Left ventricle myocardium inferior (tissue), 1 donor: ENCODE measurements at regions not wholly inside any gene's neighbourhood (a gene's known extent, or its start where the extent isn't known, plus 50 kb on each side); places are given as distances from the start of the nearest gene placed in this dataset.

Experiments used
- DNase-seq: peaks from one replicate; pipeline ENCODE4 v3.0.0-alpha.2; 2020
- H3K27ac ChIP-seq: fragments of 200-600 bp; replicated peaks from 2 replicates; pipeline ENCODE4 v1.8.0; 2021
- H3K27me3 ChIP-seq: fragments of 200-600 bp; 2 replicates; pipeline ENCODE4 v1.8.0; 2021; ENCODE audit warnings: low read depth
- H3K36me3 ChIP-seq: fragments of 200-600 bp; 2 replicates; pipeline ENCODE4 v1.8.0; 2021
- H3K4me1 ChIP-seq: fragments of 200-600 bp; 2 replicates; pipeline ENCODE4 v1.8.0; 2021
- H3K4me3 ChIP-seq: fragments of 200-600 bp; 2 replicates; pipeline ENCODE4 v1.8.0; 2021; ENCODE audit warnings: mild to moderate bottlenecking, moderate library complexity
- H3K9me3 ChIP-seq: fragments of 200-600 bp; replicated peaks from 2 replicates; pipeline ENCODE4 v1.8.0; 2021
- intact Hi-C: fragments of 100-400 bp; cut with micrococcal nuclease; formaldehyde crosslinking; loops from one replicate; pipeline ENCODE4 v1.11.0; 2022
- TF ChIP-seq, protein P1 (sequence below): fragments of 200-600 bp; IDR thresholded peaks from 2 replicates; pipeline ENCODE4 v1.8.0; 2021; ENCODE audit warnings: antibody characterized with exemption, mild to moderate bottlenecking, borderline replicate concordance
- donor health status: DM: no; HTN: yes; CAD: no; lungs with severe emphysema.

DNA sequence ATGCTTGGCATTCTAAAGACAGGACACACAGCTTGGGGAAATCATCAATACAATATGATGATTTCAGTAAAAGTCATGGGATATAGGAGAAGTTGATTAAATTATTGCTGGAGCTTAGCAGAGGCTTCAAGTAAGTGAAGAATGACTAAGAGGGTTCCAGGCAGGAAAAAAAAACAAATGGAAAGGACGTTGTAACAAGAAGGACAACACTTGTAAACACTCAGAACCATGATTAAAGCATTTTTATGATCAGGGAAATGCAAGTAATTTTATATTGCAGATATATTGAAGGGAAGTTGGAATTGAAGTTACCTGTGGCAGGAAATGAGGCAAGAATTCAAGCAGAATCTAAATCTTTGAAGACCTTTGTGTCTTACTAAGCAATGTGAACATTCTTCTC is 602.7 kb upstream of the NEGR1 start:
- no peaks in the 10 kb centered on the region for H3K36me3 ChIP-seq
- intact Hi-C loops = no loop called here
- TF ChIP-seq, protein P1, sequence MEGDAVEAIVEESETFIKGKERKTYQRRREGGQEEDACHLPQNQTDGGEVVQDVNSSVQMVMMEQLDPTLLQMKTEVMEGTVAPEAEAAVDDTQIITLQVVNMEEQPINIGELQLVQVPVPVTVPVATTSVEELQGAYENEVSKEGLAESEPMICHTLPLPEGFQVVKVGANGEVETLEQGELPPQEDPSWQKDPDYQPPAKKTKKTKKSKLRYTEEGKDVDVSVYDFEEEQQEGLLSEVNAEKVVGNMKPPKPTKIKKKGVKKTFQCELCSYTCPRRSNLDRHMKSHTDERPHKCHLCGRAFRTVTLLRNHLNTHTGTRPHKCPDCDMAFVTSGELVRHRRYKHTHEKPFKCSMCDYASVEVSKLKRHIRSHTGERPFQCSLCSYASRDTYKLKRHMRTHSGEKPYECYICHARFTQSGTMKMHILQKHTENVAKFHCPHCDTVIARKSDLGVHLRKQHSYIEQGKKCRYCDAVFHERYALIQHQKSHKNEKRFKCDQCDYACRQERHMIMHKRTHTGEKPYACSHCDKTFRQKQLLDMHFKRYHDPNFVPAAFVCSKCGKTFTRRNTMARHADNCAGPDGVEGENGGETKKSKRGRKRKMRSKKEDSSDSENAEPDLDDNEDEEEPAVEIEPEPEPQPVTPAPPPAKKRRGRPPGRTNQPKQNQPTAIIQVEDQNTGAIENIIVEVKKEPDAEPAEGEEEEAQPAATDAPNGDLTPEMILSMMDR = no peak
- H3K27me3 ChIP-seq = no peaks in the 10 kb centered on the region
- H3K4me1 ChIP-seq = no peaks in the 10 kb centered on the region
- DNase-seq = no peak
- H3K9me3 ChIP-seq = no peaks in the 10 kb centered on the region
- no peak overlapping the region for H3K4me3 ChIP-seq
- H3K27ac ChIP-seq = no peak overlapping the region

DNA sequence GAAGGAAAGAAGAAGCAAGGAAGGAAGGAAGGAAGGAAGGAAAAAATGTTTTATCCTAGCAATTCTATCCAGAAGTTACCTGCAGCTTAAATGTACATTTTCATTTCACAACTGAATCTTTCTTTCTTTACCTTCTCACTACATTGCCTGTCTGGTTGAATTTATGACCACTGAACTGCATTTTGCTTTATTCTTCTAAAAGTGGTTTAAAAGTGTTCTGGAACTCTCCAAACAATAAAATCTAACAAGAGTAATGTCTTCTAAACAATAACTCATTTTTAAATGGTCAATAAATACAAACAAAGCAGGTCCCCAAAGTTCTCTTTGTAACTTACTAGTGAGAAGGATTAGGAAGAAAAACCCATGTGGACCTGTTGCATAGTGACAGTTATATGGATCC is 587.5 kb upstream of the NEGR1 start:
- Histone ChIP-seq H3K36me3 (no peaks in the 10 kb centered on the region), H3K27ac (no peak overlapping the region), H3K27me3 (no peaks in the 10 kb centered on the region), H3K4me3 (no peak overlapping the region), H3K4me1 (no peaks in the 10 kb centered on the region), H3K9me3 (no peaks in the 10 kb centered on the region)
- DNase-seq = no peak
- TF ChIP-seq, protein P1 = no peak
- intact Hi-C loops = no loop called here

DNA sequence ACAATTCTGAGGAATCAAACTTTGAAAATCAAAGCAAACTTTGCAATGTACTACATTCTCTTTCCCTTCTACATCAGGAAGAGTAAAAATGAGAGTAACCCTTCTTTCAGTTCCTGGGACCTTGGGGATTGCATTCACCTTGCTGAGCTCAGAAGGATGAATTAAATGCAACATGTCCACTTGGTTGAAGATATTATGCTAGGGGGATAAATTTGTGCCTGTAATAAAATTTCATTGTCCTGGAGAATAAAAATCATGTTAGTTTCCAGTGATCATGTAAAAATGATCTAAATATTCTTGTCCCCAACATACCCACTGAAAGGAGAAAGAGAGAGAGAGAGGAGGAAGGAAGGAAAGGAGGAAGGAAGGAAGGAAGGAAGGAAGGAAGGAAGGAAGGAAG is 587.1 kb upstream of the NEGR1 start:
- H3K36me3 ChIP-seq = no peaks in the 10 kb centered on the region
- no peaks in the 10 kb centered on the region for H3K9me3 ChIP-seq
- H3K4me3 ChIP-seq = no peak overlapping the region
- no peaks in the 10 kb centered on the region for H3K27me3 ChIP-seq
- TF ChIP-seq, protein P1 = no peak
- no peak overlapping the region for H3K27ac ChIP-seq
- intact Hi-C loops = no loop called here
- H3K4me1 ChIP-seq = no peaks in the 10 kb centered on the region
- no peak for DNase-seq

DNA sequence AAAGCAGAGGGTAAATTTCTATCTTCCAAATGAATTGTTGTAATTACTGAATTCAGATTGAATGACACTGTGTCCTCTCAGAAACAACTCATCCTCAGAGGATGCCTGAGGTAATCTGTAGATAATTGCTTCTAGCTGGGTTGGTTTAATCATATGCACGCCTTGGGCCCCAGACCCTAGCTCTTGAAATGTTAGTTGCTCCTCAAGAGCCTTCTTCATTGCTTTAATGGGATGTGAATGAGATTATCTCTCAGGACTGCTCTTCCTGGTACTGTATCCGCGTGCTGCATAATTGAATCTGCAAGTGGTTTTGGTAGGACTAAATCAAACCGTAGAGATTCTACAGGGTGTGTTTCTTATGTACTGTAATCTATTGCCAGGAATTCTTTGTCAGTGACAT is 569.3 kb upstream of the NEGR1 start:
- no peaks in the 10 kb centered on the region for H3K36me3 ChIP-seq
- H3K27ac ChIP-seq = no peak overlapping the region
- no peaks in the 10 kb centered on the region for H3K9me3 ChIP-seq
- no peaks in the 10 kb centered on the region for H3K27me3 ChIP-seq
- H3K4me1 ChIP-seq = no peaks in the 10 kb centered on the region
- no peak for DNase-seq
- TF ChIP-seq, protein P1 = no peak
- H3K4me3 ChIP-seq = no peak overlapping the region
- intact Hi-C loops = no loop called here

DNA sequence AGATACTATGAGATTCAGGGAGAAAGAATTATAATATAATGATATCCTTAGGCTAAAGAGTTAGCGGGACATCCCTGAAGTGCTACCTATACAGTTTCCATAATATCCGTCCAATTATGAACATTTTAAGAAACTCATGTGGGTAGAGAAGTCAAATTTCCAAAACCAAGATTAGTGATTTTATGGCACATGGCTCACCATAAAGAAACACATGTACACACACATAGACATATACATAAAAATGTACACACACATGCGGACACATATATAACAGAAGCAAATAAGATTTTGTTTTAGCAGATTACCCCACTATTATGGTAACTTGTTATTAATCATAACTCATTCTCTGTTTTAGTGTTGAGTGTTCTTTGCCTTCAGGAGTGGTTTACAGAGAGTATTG is 566.7 kb upstream of the NEGR1 start:
- no peak overlapping the region for H3K4me3 ChIP-seq
- no peaks in the 10 kb centered on the region for H3K9me3 ChIP-seq
- intact Hi-C loops = no loop called here
- H3K4me1 ChIP-seq = no peaks in the 10 kb centered on the region
- H3K27ac ChIP-seq = no peak overlapping the region
- DNase-seq = no peak
- H3K36me3 ChIP-seq = no peaks in the 10 kb centered on the region
- TF ChIP-seq, protein P1 = no peak
- no peaks in the 10 kb centered on the region for H3K27me3 ChIP-seq

DNA sequence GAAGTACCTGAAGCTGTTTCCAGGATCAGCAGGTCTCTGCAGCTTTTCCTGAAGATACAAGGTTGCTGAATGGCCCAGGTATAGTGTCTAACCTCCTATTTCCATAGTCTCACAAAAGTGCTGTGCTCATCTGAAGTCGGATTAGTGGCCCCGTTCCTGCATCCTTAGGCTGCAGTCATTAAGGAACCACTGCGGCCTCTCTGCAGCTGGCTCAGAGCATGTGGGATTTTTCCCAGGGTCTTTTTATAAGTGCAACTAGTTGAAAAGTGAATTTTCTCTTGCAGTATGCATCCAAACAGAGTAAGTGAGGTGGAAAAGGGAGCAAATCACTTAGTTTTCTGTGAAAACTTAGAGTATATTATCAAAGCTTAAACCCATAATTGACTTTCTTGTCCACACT is 565.3 kb upstream of the NEGR1 start:
- Histone ChIP-seq H3K4me3 (no peak overlapping the region), H3K27me3 (no peaks in the 10 kb centered on the region), H3K27ac (no peak overlapping the region), H3K36me3 (no peaks in the 10 kb centered on the region), H3K9me3 (no peaks in the 10 kb centered on the region), H3K4me1 (no peaks in the 10 kb centered on the region)
- TF ChIP-seq, protein P1 = no peak
- intact Hi-C loops = no loop called here
- DNase-seq = no peak
